GM10266 (cell line): ENCODE measurements at regions not wholly inside any gene's neighbourhood (a gene's known extent, or its start where the extent isn't known, plus 50 kb on each side); places are given as distances from the start of the nearest gene placed in this dataset.

Source experiments
- DNase-seq: peaks from one replicate; pipeline ENCODE4 v3.0.0; 2012; ENCODE audit errors: extremely low spot score
- TF ChIP-seq, protein P1 (sequence below): IDR thresholded peaks from 2 replicates; pipeline ENCODE4 v1.5.1; 2012; ENCODE audit warnings: mild to moderate bottlenecking, low read depth; ENCODE audit not compliant: control insufficient read depth, insufficient read depth; ENCODE audit errors: missing control alignments

- TF ChIP-seq, protein P1, sequence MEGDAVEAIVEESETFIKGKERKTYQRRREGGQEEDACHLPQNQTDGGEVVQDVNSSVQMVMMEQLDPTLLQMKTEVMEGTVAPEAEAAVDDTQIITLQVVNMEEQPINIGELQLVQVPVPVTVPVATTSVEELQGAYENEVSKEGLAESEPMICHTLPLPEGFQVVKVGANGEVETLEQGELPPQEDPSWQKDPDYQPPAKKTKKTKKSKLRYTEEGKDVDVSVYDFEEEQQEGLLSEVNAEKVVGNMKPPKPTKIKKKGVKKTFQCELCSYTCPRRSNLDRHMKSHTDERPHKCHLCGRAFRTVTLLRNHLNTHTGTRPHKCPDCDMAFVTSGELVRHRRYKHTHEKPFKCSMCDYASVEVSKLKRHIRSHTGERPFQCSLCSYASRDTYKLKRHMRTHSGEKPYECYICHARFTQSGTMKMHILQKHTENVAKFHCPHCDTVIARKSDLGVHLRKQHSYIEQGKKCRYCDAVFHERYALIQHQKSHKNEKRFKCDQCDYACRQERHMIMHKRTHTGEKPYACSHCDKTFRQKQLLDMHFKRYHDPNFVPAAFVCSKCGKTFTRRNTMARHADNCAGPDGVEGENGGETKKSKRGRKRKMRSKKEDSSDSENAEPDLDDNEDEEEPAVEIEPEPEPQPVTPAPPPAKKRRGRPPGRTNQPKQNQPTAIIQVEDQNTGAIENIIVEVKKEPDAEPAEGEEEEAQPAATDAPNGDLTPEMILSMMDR: no peak
- DNase-seq: no peak
Measured at GRCh38 chr15:69657626-69658025, 205.0 kb downstream of the RPLP1 start.

GRCh38 chr15:69658411-69658945 lies 205.9 kb downstream of the RPLP1 start:
- TF ChIP-seq, protein P1: no peak
- DNase-seq: no peak

DNA sequence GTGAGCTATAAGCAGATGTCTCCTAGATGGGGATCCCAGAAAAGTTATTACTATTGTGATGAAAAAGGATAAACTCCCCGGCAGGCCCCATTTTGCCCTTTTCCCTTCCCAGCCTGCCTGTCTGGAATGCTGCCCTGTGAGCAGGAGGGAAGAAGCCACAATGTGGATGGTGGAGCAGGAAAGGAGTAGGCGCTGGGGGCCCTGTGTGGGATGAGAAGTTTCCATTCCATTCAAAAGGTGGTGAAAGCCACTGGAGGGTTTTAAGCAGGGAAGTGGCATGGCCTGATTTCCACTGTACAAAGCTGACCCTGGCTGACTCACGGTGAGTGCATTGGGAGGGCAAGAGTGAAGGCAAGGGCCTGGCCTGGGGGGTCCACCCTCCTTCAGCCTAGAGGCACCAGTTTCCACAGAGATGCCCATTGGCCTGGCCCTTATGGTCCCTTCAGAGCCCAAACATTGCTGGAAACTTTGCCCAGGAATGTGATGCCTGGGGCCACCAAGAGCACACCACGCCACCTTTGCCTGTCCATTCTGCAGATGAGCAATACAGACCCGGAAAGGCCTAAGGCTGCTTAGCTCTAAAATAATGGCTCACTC lies 206.9 kb downstream of the RPLP1 start:
- TF ChIP-seq, protein P1: no peak
- no peak for DNase-seq

DNA sequence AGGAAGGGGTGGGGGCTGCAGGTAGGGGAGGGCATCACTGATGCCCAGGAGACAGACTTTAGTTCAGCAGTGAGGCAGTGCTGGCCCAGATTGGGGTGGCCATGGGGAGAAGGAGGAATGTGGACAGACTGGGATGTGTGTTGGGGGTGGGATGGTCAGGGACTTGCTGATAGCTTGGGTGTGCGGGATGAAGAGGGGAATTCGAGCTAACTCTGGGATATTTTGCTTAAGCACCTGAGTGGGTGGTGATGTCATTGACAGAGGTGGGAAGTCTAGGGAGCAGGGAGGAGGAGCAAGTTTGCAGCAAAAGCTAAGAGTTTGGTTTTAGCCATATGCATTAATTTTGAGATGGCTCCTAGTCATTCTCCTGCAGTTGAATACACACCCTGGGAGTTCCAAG lies 207.5 kb downstream of the RPLP1 start:
- no peak for DNase-seq
- TF ChIP-seq, protein P1: no peak

GRCh38 chr15:69660658-69661405 lies 208.2 kb downstream of the RPLP1 start:
- TF ChIP-seq, protein P1: no peak
- DNase-seq: no peak

GRCh38 chr15:69661446-69661845 lies 208.8 kb downstream of the RPLP1 start:
- DNase-seq: no peak
- TF ChIP-seq, protein P1: no peak
